Stomach (tissue), 8 donors: ENCODE measurements at regions not wholly inside any gene's neighbourhood (a gene's known extent, or its start where the extent isn't known, plus 50 kb on each side); places are given as distances from the start of the nearest gene placed in this dataset.

Experiments
- DNase-seq, 2 donors: peaks; one replicate each; pipeline versions ENCODE4 v3.0.0 to v3.0.0-alpha.2; 2013 to 2019
- H3K27ac ChIP-seq, 5 donors: fragments of 200-600 bp in 4 of 5; sonication (generic) in 4 of 5; one replicate each; pipeline ENCODE4 v1.5.1; 2013 to 2019; ENCODE audit warnings: mild to moderate bottlenecking in 1 of 5, moderate library complexity in 1 of 5
- H3K27me3 ChIP-seq, 3 donors: fragments of 200-600 bp; sonication (generic); one replicate each; pipeline ENCODE4 v1.5.1; 2017 to 2019; ENCODE audit warnings: mixed run types in 1 of 3
- H3K36me3 ChIP-seq, 4 donors: fragments of 200-600 bp; sonication (generic); 1 replicate in 3 of 4; 2 replicates in 1 of 4; pipeline ENCODE4 v1.5.1; 2016 to 2019
- H3K4me1 ChIP-seq, 4 donors: fragments of 200-600 bp; sonication (generic); one replicate each; pipeline ENCODE4 v1.5.1; 2016 to 2019
- H3K4me3 ChIP-seq, 4 donors: fragments of 200-600 bp; sonication (generic) in 3 of 4; one replicate each; pipeline ENCODE4 v1.5.1; 2016 to 2019; ENCODE audit warnings: mild to moderate bottlenecking in 1 of 4
- H3K9me3 ChIP-seq, 4 donors: fragments of 200-600 bp; sonication (generic); one replicate each; pipeline ENCODE4 v1.5.1; 2016 to 2019
- EP300 ChIP-seq: sonication (generic); formaldehyde crosslinking; IDR thresholded peaks from one replicate; pipeline ENCODE4 v1.6.1; 2017; ENCODE audit warnings: antibody characterized with exemption
- POLR2A ChIP-seq, 4 donors: fragments of 450-650 bp; IDR thresholded peaks; one replicate each; pipeline ENCODE4 v1.6.1; 2016; ENCODE audit warnings: antibody characterized with exemption in 4 of 4, control low read depth in 2 of 4, mild to moderate bottlenecking in 1 of 4, moderate library complexity in 1 of 4
- POLR2AphosphoS5 ChIP-seq, 3 donors: sonication (generic); formaldehyde crosslinking; IDR thresholded peaks; one replicate each; pipeline ENCODE4 v1.6.1; 2016; ENCODE audit warnings: antibody characterized with exemption in 3 of 3
- WGBS, 5 donors: extraction: QIAGEN DNeasy Blood & Tissue Kit in 3 of 5; methylation state at CpG; one replicate each; pipeline versions ENCODE4 v1.1.5 to v1.1.7; 2013 to 2018; 5-methylcytosine and 5-hydroxymethylcytosine counted together
- intact Hi-C: fragments of 100-400 bp; cut with DNase I; formaldehyde crosslinking; loops from one replicate; pipeline ENCODE4 v1.15.1; 2023; ENCODE audit warnings: low total_unique reads
- TF ChIP-seq, protein P1 (sequence below), 7 experiments: fragments of 450-650 bp in 4 of 7; fragments of 200-600 bp in 3 of 7; sonication (generic) in 3 of 7; IDR thresholded peaks; one replicate each; pipeline ENCODE4 v1.5.1; 2016 to 2019; ENCODE audit warnings: antibody characterized with exemption in 7 of 7, control low read depth in 2 of 7, mild to moderate bottlenecking in 1 of 7
- donor health status: healthy with polysubstance abuse.
- donor health status: Bipolar disorder and iron deficiency.
- donor health status: healthy.

DNA sequence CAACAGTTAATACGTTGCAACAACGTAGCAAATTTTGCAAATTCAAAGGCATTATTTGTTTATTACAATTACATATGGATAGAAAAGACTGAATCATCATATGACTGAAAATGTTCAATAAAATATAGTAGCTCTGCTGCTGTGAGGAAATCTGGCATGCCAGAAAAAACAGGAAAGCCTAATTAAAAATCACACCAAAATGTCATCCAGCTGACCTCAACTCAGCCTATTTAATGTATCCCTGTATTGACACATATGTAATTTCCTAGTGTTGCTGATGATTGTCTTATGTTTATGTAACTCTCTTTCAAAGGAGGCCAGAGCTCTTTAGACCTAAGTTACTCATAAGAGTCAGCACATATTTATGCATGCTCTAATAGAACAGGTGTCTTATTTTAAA lies 495.0 kb downstream of the PCDH17 start:
- Histone ChIP-seq H3K36me3 (no peaks in the 10 kb centered on the region), H3K4me1 (no peaks in the 10 kb centered on the region), H3K27ac (no peak overlapping the region), H3K27me3 (no peaks in the 10 kb centered on the region), H3K9me3 (peaks cover 0 to 8% (median 5%) of the 10 kb centered on the region in 4 donors), H3K4me3 (no peak overlapping the region)
- intact Hi-C loops, result no loop called here
- WGBS, 5 donors, result 72 to 90% (median 79%) methylated on average over 2 of the region's 2 CpGs
- no peak for DNase-seq
- TF ChIP-seq, protein P1, sequence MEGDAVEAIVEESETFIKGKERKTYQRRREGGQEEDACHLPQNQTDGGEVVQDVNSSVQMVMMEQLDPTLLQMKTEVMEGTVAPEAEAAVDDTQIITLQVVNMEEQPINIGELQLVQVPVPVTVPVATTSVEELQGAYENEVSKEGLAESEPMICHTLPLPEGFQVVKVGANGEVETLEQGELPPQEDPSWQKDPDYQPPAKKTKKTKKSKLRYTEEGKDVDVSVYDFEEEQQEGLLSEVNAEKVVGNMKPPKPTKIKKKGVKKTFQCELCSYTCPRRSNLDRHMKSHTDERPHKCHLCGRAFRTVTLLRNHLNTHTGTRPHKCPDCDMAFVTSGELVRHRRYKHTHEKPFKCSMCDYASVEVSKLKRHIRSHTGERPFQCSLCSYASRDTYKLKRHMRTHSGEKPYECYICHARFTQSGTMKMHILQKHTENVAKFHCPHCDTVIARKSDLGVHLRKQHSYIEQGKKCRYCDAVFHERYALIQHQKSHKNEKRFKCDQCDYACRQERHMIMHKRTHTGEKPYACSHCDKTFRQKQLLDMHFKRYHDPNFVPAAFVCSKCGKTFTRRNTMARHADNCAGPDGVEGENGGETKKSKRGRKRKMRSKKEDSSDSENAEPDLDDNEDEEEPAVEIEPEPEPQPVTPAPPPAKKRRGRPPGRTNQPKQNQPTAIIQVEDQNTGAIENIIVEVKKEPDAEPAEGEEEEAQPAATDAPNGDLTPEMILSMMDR (IDR thresholded peaks at IDR 0.05), result no peak
- no peak for TF ChIP-seq POLR2A (IDR thresholded peaks at IDR 0.05)
- no peak for TF ChIP-seq POLR2AphosphoS5 (IDR thresholded peaks at IDR 0.05)
- TF ChIP-seq EP300, result no peak

DNA sequence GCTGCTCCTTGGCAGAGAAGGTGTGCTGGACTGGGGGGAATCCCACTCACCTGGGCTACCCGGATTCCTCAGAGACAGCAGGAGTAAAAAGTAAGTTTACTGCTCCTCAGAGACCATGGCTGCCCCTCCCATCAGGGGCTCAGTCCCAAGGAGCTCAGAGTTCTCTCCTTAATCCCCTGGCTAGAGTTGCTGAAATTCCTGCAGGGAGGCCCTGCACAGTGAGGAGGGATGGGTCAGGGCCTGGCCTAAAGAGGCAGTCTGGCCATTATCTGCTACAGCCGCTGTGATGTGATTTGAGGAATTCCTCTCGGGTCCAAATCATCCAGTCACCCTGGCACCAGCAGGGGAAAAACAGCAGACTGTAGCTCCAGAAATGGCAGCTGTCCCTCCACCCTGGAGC lies 502.5 kb downstream of the PCDH17 start:
- Histone ChIP-seq H3K36me3 (no peaks in the 10 kb centered on the region), H3K27me3 (no peaks in the 10 kb centered on the region), H3K27ac (no peak overlapping the region), H3K4me3 (no peak overlapping the region), H3K4me1 (no peaks in the 10 kb centered on the region), H3K9me3 (peaks cover 0 to 29% (median 13%) of the 10 kb centered on the region in 4 donors)
- WGBS, 5 donors, result 76 to 87% (median 84%) methylated on average over 3 of the region's 3 CpGs
- DNase-seq, result no peak
- TF ChIP-seq EP300 (no peak), POLR2AphosphoS5 (IDR thresholded peaks at IDR 0.05) (no peak), POLR2A (IDR thresholded peaks at IDR 0.05) (no peak)
- TF ChIP-seq, protein P1 (IDR thresholded peaks at IDR 0.05), result no peak
- intact Hi-C loops, result no loop called here

DNA sequence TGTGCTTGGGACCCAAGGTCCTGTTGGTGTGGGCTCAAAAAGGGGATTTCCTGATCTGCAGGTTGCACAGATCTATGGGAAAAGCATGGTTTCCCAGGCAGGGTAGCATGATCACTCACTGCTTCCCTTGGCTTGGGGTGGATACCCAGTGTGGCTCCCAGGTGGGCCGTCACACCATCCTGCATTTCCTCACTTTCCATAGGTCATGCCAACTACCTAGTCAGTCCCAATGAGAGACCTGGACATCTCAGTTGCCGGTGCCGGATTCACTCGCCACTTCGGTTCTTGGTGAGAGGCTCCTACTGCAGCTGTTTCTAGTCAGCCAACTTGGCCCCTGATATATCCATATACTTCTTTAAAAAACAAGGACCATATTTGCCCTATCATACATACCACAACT lies 503.0 kb downstream of the PCDH17 start:
- Histone ChIP-seq H3K4me1 (no peaks in the 10 kb centered on the region), H3K36me3 (no peaks in the 10 kb centered on the region), H3K27me3 (no peaks in the 10 kb centered on the region), H3K9me3 (peaks cover 0 to 29% (median 13%) of the 10 kb centered on the region in 4 donors), H3K4me3 (no peak overlapping the region), H3K27ac (no peak overlapping the region)
- no peak for DNase-seq
- intact Hi-C loops, result no loop called here
- WGBS, 5 donors, result 92 to 99% (median 98%) methylated on average over 5 of the region's 5 CpGs
- TF ChIP-seq EP300 (no peak), POLR2AphosphoS5 (IDR thresholded peaks at IDR 0.05) (no peak), POLR2A (IDR thresholded peaks at IDR 0.05) (no peak)
- TF ChIP-seq, protein P1 (IDR thresholded peaks at IDR 0.05), result no peak

DNA sequence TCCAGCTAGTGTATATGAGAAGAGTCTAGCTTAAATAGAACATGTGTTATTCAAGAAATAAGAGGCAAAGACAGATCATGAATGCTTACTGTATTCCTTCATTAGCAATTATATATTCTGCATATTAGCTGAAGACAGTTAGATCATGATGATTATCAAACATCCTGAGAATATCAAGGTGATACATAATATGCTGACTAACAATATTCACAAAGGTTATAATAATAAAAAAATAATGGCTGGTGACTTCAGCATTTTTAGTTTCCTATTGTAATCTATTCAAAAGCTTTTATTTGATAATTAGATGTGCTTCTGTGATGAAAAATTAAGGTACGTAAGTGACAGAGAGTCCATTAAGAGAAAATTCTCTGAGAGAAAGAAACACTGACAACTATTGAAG lies 511.4 kb downstream of the PCDH17 start:
- no peaks in the 10 kb centered on the region for H3K4me1 ChIP-seq
- WGBS, 5 donors, result 95 to 100% (median 96%) methylated on average over 1 of the region's 1 CpG
- no peaks in the 10 kb centered on the region for H3K27me3 ChIP-seq
- no peaks in the 10 kb centered on the region for H3K36me3 ChIP-seq
- DNase-seq, result no peak
- H3K4me3 ChIP-seq, result no peak overlapping the region
- no peak overlapping the region for H3K27ac ChIP-seq
- H3K9me3 ChIP-seq, result no peaks in the 10 kb centered on the region
- TF ChIP-seq POLR2AphosphoS5 (IDR thresholded peaks at IDR 0.05), result no peak
- no peak for TF ChIP-seq POLR2A (IDR thresholded peaks at IDR 0.05)
- TF ChIP-seq EP300, result no peak
- TF ChIP-seq, protein P1 (IDR thresholded peaks at IDR 0.05), result no peak
- intact Hi-C loops, result no loop called here
